ENCODE measurements at regions not wholly inside any gene's neighbourhood (a gene's known extent, or its start where the extent isn't known, plus 50 kb on each side); places are given as distances from the start of the nearest gene placed in this dataset.

- POLR2A ChIA-PET = no interaction called here
Measured at GRCh38 chr9:129266536-129266935, 88.5 kb upstream of the IER5L start.

GRCh38 chr9:129264388-129264787 is 86.3 kb upstream of the IER5L start:
- no peak for TF ChIP-seq CTCF (IDR thresholded peaks at IDR 0.05; ENCODE audit: control extremely low read depth, extremely low read depth, low read depth, missing control alignments)
- CTCF ChIA-PET = interaction anchor here (1.1 kb wide), 1 partner anchor 91 kb away, joined by 3 read pairs; no protein-coding TSS in a partner anchor
- POLR2A ChIA-PET = no interaction called here
- no peak for DNase-seq (ENCODE audit: extremely low spot score)

More at GRCh38 chr9:129266536-129266935, 88.5 kb upstream of the IER5L start:
- TF ChIP-seq CTCF (IDR thresholded peaks at IDR 0.05; ENCODE audit: control extremely low read depth, extremely low read depth, low read depth, missing control alignments) = no peak
- CTCF ChIA-PET = interaction anchor here (1.4 kb wide), 1 partner anchor 11 kb away, joined by 6 read pairs; no protein-coding TSS in a partner anchor
- DNase-seq (ENCODE audit: extremely low spot score) = no peak

GRCh38 chr9:129263836-129264235 is 85.8 kb upstream of the IER5L start:
- ChIA-PET POLR2A (no interaction called here), CTCF (interaction anchor here (1.1 kb wide), 1 partner anchor 90 kb away, joined by 3 read pairs; no protein-coding TSS in a partner anchor)
- no peak for DNase-seq (ENCODE audit: extremely low spot score)
- TF ChIP-seq CTCF (IDR thresholded peaks at IDR 0.05; ENCODE audit: control extremely low read depth, extremely low read depth, low read depth, missing control alignments) = no peak

- no peak for DNase-seq (ENCODE audit: extremely low spot score)
- POLR2A ChIA-PET = no interaction called here
- no peak for TF ChIP-seq CTCF (IDR thresholded peaks at IDR 0.05; ENCODE audit: control extremely low read depth, extremely low read depth, low read depth, missing control alignments)
- CTCF ChIA-PET = no interaction called here
Measured at GRCh38 chr9:129262261-129262660, 84.2 kb upstream of the IER5L start.

GRCh38 chr9:129259375-129259774 is 81.3 kb upstream of the IER5L start:
- no peak for DNase-seq (ENCODE audit: extremely low spot score)
- POLR2A ChIA-PET = no interaction called here
- no peak for TF ChIP-seq CTCF (IDR thresholded peaks at IDR 0.05; ENCODE audit: control extremely low read depth, extremely low read depth, low read depth, missing control alignments)
- CTCF ChIA-PET = no interaction called here

GRCh38 chr9:129258823-129259301 is 80.8 kb upstream of the IER5L start:
- POLR2A ChIA-PET = no interaction called here
- CTCF ChIA-PET = no interaction called here
- TF ChIP-seq CTCF (IDR thresholded peaks at IDR 0.05; ENCODE audit: control extremely low read depth, extremely low read depth, low read depth, missing control alignments) = no peak
- no peak for DNase-seq (ENCODE audit: extremely low spot score)
